ENCODE measurements at regions not wholly inside any gene's neighbourhood (a gene's known extent, or its start where the extent isn't known, plus 50 kb on each side); places are given as distances from the start of the nearest gene placed in this dataset.
A peak's percentile ranks its signal among the peaks of the same experiment; 100 is the strongest.
"Not testable (repeated sequence)": the region's sequence is repeated elsewhere in the genome, so short reads cannot be mapped to it uniquely, and the experiment has no call there.

GRCh38 chr15:95024351-95024750, 793.0 kb downstream of the MCTP2 start:
- no peak for DNase-seq

- DNase-seq, result peak; percentile 40
Observed at GRCh38 chr15:95025924-95026728, 794.8 kb downstream of the MCTP2 start.

- DNase-seq, result no peak
Observed at GRCh38 chr15:95027981-95028380, 796.6 kb downstream of the MCTP2 start.

GRCh38 chr15:95032156-95032555, 800.8 kb downstream of the MCTP2 start:
- no peak for DNase-seq

- no peak for DNase-seq
Observed at GRCh38 chr15:95035106-95035505, 803.7 kb downstream of the MCTP2 start.

GRCh38 chr15:95041297-95041696, 809.9 kb downstream of the MCTP2 start:
- DNase-seq, result no peak

- DNase-seq, result not testable (repeated sequence)
Observed at GRCh38 chr15:95043236-95043932, 812.0 kb downstream of the MCTP2 start.

GRCh38 chr15:95043933-95044313, 812.6 kb downstream of the MCTP2 start:
- no peak for DNase-seq

- DNase-seq, result no peak
Observed at GRCh38 chr15:95044745-95045417, 813.5 kb downstream of the MCTP2 start.

GRCh38 chr15:95051861-95052260, 820.5 kb downstream of the MCTP2 start:
- DNase-seq, result no peak

- no peak for DNase-seq
Observed at GRCh38 chr15:95059346-95059905, 828.1 kb downstream of the MCTP2 start.

GRCh38 chr15:95068701-95069521, 837.5 kb downstream of the MCTP2 start:
- no peak for DNase-seq

GRCh38 chr15:95075792-95076677, 844.7 kb downstream of the MCTP2 start:
- DNase-seq, result no peak

GRCh38 chr15:95076678-95076990, 845.3 kb downstream of the MCTP2 start:
- DNase-seq, result no peak

- DNase-seq, result no peak
Observed at GRCh38 chr15:95078003-95078402, 846.6 kb downstream of the MCTP2 start.

- not testable (repeated sequence) for DNase-seq
Observed at GRCh38 chr15:95080228-95080627, 848.9 kb downstream of the MCTP2 start.

GRCh38 chr15:95085056-95085455, 853.7 kb downstream of the MCTP2 start:
- DNase-seq, result no peak

GRCh38 chr15:95086531-95087252, 855.3 kb downstream of the MCTP2 start:
- DNase-seq, result no peak

GRCh38 chr15:95087253-95087609, 855.9 kb downstream of the MCTP2 start:
- no peak for DNase-seq

- DNase-seq, result no peak
Observed at GRCh38 chr15:95091444-95091843, 860.1 kb downstream of the MCTP2 start.

GRCh38 chr15:95095250-95095649, 863.9 kb downstream of the MCTP2 start:
- DNase-seq, result no peak
